HG02870 (cell line): ENCODE measurements at regions not wholly inside any gene's neighbourhood (a gene's known extent, or its start where the extent isn't known, plus 50 kb on each side); places are given as distances from the start of the nearest gene placed in this dataset.

ENCODE experiments used
- ATAC-seq: cut with Tn5 transposase; IDR thresholded peaks from one replicate; pipeline ENCODE4 v1.9.1; 2021; ENCODE audit warnings: mild to moderate bottlenecking, moderate library complexity; ENCODE audit not compliant: unreplicated experiment

DNA sequence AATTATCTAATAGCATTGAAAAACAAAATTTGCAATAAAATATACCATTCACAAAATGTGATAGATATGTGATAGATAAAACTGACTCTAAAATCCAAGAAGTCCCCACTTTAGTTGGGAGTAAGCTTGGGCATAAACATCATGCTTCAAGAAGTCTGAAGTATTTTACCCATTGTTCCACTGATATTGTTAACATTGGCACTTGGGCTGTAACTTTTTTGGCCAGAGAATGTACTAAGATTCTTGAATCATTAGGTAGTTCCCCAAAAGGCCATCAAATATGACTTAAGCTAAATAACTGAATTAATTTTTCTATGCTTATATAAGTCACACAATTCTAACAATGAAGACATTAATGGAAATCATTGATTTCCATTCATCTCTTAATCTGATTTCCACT is 413.6 kb downstream of the CDH2 start:
- ATAC-seq, result no peak

DNA sequence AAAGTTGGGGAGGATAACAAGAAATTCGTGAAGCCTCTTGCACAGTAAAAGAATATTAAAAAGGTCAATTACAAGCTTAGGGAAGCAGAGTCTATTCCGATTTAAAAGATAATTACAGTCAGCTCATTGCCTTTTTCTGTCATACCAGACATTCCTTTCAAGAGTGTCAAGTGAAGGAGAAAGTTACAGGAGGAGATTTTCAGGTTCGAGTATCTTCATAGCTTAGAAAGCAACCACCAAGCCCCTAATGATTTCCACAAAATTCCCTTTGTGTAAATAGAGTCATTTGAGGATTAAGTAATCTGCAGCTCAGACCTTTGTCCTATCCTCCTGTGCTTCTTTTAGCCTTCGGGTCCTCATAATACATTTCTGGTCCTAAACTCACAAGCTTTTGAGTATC is 414.9 kb downstream of the CDH2 start:
- ATAC-seq, result no peak

DNA sequence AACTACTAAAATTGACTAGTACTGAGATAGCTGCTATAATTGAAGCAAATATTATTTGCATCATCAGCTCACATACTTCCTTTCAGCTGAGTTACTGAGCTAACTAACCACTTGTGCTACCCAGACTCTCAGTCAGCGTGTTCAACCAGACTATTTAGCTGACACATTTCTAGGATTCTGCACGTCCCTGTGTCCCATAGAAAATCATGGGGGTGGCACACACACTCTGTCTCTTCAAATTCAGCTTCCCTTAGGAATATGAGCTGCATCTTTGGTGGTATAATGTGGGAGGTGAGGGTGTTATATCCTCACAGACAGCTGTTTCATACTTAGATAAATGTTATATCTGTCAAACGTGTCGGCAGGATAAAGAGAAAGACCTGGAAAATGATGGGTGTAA is 424.0 kb downstream of the CDH2 start:
- no peak for ATAC-seq

DNA sequence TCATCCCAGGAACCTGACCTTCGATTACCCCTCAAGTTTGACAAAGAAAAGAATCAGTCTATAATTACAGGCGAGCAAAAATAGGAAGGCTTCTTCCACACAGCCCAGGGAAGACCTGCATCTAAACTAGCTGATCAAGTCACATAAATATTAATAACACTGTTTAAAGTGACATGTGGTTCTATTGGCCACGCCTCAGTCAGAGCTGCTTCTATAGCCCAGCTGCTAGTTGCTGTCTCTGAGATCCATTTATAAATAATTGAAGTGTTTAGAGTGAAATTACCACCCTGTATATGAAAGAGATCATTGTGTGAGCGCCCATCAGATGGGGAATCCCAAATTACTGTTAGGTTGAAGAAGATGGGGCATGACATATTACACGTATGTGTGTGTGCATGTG is 426.0 kb downstream of the CDH2 start:
- no peak for ATAC-seq

DNA sequence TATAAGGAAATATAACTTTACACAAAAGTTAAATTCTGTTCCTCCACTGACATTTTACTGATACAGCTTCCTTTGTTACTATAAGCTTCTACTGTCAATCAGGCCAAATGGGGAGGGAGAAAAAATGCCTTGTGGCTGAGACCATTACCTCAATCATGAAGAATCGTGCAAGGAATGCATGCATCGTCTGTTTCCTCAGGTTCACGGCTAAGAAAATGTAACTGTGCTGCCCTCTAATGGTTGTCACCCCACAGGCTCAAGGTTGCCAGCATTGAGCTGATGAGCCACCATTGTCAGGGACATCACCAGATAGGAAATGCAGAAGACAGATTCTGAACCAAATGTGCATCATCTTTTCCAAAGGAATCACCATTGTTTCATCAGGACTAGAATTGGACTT is 426.9 kb downstream of the CDH2 start:
- no peak for ATAC-seq

DNA sequence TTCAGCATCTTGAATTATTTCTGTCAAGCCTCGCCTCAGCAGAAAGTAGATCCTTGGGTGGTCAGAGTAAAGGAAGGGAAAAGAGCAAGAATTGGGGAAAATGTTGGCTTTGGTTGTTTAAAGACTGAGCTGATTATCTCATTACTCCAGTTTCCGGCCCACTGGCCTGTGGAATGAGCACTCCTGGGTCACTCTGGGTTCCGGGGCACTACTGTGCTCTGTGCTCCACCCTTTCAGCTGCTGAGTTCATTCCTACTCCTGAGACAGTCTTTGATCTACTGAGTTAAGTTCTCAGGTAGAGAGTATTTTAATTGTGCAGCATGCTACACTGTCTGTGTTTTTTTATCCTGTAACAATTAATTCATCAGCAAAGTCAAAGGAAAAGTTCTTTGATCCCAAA is 427.7 kb downstream of the CDH2 start:
- no peak for ATAC-seq

DNA sequence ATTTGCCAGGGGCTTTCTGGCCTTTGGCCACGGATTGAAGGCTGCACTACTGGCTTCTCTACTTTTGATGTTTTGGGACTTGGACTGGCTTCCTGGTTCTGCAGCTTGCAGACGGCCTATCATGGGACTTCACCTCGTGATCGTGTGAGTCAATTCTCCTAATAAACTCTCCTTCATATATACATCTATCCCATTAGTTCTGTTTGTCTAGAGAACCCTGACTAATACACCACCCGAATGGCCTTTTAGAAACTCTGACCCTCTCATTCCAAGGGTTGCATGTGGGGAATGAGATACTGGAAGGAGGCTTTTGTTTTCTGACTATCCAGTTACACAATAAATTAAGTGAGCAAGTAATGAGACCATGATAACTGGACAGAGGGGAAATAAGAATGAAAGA is 430.7 kb downstream of the CDH2 start:
- ATAC-seq, result no peak

DNA sequence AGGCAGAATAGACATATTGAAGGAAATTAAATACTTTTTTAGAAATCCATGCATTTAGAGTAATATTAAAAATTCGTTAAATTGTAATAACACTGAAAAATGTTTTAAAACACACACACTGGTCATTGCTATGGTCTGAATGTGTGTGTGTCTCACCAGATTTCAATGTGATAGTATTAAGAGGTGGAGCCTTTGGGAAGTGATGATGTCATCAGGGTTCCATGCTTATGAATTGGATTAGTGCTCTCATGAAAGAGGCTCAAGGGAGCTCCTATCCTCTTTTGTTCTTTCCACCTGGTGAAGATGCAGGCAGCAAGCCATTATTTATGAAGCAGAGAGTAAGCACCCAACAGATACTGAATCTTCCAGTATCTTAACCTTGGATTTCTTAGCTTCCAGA is 441.8 kb downstream of the CDH2 start:
- no peak for ATAC-seq

DNA sequence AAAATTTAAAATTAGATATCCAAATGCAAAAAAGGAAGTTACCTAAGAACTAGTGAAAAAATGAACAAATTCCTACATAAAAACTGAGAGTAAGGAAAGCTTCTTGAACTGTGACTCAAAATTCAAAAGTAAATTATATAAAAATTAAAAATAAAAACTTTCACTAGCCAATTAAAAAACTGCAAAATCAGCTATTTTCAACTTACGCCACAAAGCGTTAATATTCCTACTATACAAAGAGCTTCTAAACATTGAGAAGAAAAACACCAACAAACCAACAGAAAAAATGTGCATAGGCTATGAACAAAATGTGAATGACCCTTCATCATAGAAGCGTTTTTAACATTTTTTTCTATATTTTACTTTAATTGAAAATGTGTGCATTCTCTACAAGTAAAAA is 445.7 kb downstream of the CDH2 start:
- ATAC-seq, result no peak

DNA sequence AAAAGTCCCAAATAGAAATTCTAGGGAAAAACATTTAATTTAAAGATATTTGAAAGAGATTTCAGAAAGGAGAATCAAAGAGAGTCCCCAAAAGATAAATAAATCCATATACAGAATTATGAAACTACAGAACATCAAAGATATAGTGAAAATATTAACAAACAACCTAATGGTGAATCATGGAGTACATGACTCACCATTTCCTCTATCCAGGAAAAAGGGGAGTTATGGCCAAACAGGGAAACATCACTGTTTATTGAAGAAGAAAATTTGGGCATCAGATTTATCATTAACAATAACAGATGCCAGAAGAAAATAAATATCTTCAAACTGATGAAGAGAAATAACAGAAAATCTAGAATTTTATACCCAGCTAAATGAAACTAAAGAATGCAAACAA is 448.3 kb downstream of the CDH2 start:
- ATAC-seq, result no peak

DNA sequence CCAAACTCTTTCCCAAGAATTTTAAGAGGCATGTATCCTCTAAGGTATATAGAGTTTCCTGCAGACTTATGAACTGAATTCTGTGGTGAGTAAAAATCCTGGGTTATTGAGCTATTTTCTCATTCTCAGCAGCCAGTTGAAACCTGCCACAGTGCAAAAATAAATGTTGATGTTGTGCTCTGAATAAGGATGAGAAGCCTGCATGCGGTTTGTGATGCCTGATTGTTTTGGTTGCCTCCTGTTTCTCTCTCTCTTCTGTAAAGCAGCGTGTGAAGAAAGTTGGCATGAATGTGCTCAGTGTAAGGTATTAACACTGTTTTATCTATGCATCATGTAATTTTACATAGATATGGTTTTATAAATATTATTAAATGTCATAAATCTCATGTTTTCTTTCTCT is 452.6 kb downstream of the CDH2 start:
- no peak for ATAC-seq

DNA sequence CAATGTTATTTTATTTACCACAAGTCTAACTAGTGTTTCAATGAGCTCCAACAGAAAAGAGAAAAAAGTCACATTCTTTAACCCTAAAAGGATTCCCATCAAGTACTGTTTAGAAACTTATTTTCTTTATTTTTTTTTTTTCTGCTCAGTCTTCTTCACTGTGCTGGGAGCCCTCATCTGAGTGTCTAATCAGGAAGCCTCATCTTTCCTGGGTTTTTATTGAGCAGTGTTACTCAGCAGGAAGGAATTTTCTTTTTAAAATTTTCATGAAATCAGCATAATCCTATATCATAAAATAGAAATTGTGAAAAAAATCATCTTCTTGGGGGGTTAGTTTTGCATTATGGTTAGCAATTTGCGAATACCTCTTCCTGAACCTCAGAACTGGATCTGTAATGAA is 453.8 kb downstream of the CDH2 start:
- ATAC-seq, result no peak

DNA sequence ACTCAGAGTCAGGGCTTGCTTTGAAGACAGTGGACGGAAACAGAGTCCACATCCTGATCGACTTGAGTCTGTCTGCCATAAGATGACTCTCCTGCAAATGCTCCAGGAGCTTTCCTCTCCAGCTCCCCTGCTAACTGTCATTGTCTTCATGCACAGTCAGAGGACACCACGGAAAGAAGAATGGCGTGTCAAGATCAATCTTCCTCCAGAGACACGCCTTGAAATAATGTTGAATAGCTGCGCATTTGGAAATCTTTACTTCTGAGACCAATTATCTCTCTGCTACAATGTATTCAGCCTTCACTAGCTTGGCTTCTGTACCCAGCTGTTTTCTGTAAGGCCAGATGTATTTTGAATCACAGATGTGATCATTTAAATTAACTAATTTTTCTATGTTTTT is 457.2 kb downstream of the CDH2 start:
- no peak for ATAC-seq

DNA sequence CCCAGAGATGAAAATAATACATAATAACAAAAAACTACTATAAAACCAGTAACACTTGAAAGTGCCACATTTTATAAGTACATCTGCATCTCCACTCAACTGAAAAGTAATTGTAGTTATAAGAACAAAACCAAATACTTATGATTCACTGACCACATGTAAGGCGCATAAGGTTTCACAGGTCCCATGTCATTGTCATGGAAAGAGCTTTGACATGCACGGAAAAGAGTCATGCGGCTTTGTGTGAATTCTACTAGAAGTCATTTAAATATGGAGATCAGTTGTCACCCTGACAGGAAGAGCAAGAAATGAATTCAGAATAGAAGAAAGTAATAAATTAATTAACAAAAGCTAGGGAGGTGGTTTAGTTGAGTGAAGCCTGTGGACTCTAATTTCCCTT is 459.1 kb downstream of the CDH2 start:
- no peak for ATAC-seq

DNA sequence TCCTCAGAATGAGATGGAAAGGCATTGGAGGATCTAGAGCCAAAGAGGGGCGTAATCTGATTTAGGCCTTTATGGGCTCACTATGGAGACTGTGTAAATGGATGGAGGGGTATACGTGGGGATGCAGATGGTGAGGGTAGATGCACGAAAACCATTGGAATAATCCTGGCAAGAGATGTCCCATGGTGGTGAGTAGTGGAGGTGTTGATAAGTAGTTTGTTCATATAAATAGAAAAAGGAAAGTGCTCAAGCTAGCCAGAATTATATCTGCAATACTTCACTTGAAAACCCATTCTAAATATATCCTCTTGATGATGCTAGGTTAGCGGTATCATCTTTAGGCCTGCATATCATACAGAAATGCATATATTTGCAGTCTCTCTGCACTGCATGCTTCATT is 459.7 kb downstream of the CDH2 start:
- ATAC-seq, result no peak

DNA sequence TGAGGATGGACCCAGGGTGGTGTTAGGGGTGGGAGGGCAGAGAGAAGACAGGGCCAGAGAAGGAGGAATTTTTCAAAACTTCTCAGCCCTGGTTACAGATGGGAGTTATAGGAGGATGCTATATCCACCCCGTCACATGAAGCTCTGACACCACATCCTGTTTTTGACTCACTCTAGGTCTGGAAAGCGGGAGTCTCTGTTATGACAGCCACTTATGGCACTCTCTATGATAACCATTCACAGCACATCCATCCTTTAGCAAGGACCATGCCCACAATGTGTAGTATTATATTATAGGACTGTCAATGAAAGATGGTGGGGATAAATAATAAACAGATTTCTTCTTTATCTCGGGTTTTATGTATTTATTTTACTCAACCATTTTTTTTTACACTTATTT is 461.2 kb downstream of the CDH2 start:
- ATAC-seq, result no peak

DNA sequence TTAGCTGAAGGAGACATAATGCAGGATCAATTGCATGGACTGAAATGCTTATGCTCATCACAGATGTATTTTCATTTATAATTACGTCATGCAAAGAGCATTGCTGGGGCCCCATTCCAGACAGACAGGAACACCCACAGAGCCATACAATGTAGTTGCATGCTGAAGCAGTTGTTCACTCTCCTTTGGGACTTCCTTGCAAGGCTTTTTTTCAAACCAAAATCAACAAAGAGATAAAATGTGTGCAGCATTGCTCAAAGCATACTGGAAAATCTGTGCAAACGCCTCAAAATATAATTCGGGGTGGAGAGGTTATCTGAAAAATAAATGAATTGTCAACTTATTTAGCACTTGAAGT is 463.2 kb downstream of the CDH2 start:
- ATAC-seq, result no peak

DNA sequence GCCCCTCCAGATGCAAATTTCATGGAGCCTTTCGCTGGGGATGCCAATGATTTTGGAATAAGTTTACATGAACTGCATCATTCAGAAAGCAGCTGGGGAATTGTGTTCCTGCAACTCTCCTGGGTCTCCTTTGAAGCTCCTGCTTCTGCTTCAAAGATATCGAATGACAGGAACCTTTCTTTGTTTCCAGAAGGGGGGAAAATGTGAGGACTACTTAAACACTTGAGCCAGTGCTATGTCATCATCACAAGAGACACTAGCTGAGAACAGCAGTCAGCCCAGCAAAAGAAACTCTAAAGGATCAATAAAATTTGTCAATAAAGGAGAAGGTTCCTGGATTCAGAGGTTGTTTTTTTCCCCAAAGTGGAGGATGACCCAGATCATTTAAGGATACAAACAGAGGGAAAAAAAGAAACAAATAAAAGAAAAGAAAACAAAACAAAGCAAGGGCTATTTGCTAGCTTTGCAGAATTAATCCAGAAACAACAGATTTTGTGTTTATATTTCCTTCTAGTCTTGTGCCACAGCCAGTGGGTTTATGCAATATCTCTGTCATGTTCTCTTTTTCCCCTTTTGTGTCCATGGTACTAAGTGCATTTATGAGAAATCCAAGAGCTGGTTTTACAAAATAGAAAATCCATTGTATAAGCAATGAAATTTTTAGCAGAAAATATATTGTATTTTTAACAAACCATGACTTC is 463.7 kb downstream of the CDH2 start:
- no peak for ATAC-seq

DNA sequence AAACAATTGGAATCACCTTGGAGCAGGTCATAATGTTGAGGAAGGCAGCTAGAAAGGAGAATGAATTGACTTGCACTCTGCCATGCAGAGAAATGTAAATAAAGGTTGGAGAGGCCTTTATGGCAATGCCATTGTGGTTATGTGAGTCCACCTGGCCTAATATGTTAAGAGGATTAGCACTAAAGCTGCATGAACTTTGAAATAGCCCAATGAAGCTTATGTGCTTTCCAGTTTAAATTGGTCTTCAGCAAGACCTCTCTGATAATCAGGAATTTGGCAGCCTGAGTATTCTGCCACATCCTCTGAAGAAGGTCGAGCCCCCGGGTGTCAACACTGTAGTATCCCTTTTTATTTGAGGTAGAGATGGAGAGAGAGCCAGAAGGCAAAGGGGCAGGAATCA is 464.9 kb downstream of the CDH2 start:
- no peak for ATAC-seq

DNA sequence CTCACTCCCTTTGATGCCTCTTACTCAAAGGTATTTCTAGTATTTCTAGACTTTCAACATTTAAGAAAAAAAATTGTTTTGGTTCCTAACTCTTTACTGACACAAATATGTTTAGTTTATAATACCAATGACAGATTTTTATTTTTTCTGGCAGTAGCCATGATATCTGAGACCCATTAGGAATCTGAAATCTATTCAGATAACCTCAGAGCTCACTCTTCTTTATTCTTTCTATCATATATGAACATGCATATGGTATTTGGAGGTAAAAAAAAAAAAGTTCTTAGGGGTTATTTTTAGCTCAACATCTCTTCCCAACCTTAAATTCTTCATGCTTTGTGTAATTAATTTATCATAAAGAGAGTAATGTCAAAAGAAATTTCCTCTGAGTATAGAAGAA is 465.5 kb downstream of the CDH2 start:
- ATAC-seq, result no peak

DNA sequence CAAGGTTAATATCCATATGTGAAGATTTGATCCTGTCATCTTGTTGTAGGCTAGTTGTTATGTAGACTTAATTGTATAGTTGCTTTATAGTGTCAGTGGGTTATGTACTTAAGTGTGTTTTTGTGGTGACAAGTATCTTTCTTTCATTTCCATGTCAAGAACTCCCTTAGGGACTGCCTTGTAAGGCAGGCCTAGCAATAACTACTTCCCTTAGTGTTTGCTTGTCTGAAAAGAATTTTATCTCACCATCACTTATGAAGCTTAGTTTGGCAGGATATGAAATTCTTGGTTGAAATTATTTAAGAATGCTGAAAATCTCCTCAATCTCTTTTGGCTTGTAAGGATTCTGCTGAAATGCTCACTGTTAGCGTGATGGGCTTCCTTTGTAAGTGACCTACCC is 467.6 kb downstream of the CDH2 start:
- no peak for ATAC-seq

DNA sequence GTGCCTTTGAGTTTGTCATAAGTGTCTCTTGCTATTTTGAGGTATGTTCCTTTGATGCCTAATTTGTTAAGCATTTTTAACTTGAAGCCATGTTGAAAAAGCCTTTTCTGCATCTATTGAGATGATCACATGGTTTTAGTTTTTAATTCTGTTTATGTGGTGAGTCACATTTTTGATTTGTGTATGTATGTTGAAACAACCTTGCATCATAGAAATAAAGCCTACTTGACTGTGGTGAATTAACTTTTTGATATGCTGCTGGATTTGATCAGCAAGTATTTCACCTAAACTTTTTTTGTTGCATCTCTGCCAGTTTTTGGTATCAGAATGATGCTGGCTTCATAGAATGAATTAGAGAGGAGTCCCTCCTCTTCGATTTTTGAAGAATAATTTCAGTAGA is 469.7 kb downstream of the CDH2 start:
- ATAC-seq, result no peak

DNA sequence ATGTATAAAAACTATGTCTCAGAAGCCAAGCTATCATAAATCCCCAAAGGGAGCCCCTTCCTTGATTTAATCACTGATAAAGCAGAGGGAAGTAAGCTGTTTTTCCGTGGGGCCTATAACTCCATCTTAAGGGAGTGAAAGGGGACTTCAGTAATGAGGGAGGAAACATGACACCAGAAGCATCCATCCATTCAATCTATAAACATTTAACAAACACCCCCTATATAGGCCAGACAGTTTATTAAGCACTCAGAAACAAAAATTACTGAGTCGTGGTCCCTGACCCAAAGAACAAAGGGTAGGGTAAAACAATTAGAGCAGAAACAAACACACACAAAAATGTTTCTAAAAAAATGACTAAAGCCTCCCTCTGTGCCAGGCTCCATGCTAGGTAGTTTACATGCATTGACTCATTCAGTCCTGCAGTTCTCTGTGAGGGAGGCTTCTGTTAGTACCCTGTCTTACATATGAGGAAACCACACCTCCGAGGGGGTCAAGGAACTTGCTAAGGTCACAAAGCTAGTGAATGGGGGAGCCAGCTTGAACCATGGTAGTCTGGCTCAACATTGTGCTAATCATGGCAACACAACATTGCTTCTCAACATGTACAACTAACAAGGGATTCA is 472.1 kb downstream of the CDH2 start:
- no peak for ATAC-seq
